ENCODE measurements at regions not wholly inside any gene's neighbourhood (a gene's known extent, or its start where the extent isn't known, plus 50 kb on each side); places are given as distances from the start of the nearest gene placed in this dataset.

DNA sequence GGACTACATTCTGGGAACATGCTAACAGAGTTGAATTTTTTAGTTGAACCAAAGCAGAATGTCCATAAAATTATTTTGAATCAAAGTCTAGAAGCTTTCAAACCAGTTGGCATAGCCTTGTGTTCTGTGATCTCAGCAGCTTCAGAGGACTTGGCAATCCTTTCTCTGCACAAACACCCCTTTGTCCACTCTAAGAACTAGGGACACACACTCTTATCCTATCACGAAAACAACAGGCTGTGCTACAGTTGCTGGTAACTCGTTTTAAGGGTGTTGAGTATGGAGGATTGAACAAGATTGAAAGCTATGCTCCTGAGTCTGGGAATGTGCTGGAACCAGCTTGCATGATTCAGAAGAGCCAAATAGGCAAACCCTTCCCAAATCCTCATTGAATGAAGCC, 76.4 kb upstream of the PRSS58 start:
- POLR2A ChIA-PET = no interaction called here
- H3K36me3 ChIP-seq (replicated peaks in 1 of 2; ENCODE audit: control insufficient read depth in 1 of 2, insufficient read depth in 2 of 2, low read length in 2 of 2) = no peaks in the 10 kb centered on the region
- no peak overlapping the region for H3K27ac ChIP-seq (ENCODE audit: extremely low read length, insufficient read depth, low read length)
- intact Hi-C loops (cut with micrococcal nuclease; ENCODE audit: unreplicated experiment) = no loop called here
- no peak overlapping the region for H3K4me2 ChIP-seq (ENCODE audit: low read depth, low read length)
- peaks cover 0 to 14% of the 10 kb centered on the region in 2 experiments; a peak in 2 of 5 replicates for H3K27me3 ChIP-seq (ENCODE audit: control insufficient read depth in 1 of 2, insufficient read depth in 2 of 2, low read length in 2 of 2)
- no TSS peak for BruUV-seq (replicated peaks)
- CTCF ChIA-PET (ENCODE audit: low intra/inter-chr PET ratio, low total read pairs) = no interaction called here
- in situ Hi-C loops (cut with HindIII; ENCODE audit: extremely low pct_ligation_motif_present, low pct_unique_long_range_greater_than_20kb) = no loop called here
- H3K9ac ChIP-seq (ENCODE audit: insufficient read depth, low read depth, low read length) = no peak overlapping the region
- ATAC-seq (no peak), DNase-seq (ENCODE audit: low spot score) (no peak), FAIRE-seq (no peak)
- H3K9me3 ChIP-seq (ENCODE audit: low read length) = no peaks in the 10 kb centered on the region
- no peaks in the 10 kb centered on the region for H4K20me1 ChIP-seq (ENCODE audit: insufficient read depth, low read length)
- H3K4me1 ChIP-seq (ENCODE audit: insufficient read depth, low read length) = no peaks in the 10 kb centered on the region
- WGBS (ENCODE audit: low lambda C conversion rate) = 0% methylated on average over 2 of the region's 2 CpGs
- no peaks in the 10 kb centered on the region for H3K79me2 ChIP-seq (ENCODE audit: insufficient read depth, low read length)
- H2AFZ ChIP-seq (ENCODE audit: low read length) = no peak overlapping the region
- no peak overlapping the region for H3K4me3 ChIP-seq (replicated peaks in 1 of 3; ENCODE audit: insufficient read depth in 1 of 3, low read depth in 2 of 3, low read length in 3 of 3)
- TF ChIP-seq ZFP41 (CRISPR knock-in tag; IDR thresholded peaks at IDR 0.05; ENCODE audit: borderline replicate concordance) = no peak

DNA sequence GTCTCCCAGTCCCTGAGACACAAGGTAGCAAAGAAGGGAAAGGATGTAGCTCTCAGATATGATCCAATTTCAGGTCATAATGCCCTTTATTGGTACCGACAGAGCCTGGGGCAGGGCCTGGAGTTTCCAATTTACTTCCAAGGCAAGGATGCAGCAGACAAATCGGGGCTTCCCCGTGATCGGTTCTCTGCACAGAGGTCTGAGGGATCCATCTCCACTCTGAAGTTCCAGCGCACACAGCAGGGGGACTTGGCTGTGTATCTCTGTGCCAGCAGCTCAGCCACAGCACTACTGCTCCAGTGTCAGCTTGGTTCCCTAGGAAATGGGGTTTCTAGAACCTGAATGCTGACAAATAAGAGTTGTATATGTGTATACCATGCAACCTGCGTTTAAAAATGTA, 74.6 kb upstream of the PRSS58 start:
- TF ChIP-seq TEAD2 (CRISPR knock-in tag; IDR thresholded peaks at IDR 0.05) = no peak
- no peak for TF ChIP-seq ZNF781 (CRISPR knock-in tag; IDR thresholded peaks at IDR 0.05; ENCODE audit: borderline replicate concordance, not compliant biosample characterization)
- TF ChIP-seq FOXC1 (CRISPR knock-in tag; IDR thresholded peaks at IDR 0.05; ENCODE audit: borderline replicate concordance) = no peak
- TF ChIP-seq, protein P1, sequence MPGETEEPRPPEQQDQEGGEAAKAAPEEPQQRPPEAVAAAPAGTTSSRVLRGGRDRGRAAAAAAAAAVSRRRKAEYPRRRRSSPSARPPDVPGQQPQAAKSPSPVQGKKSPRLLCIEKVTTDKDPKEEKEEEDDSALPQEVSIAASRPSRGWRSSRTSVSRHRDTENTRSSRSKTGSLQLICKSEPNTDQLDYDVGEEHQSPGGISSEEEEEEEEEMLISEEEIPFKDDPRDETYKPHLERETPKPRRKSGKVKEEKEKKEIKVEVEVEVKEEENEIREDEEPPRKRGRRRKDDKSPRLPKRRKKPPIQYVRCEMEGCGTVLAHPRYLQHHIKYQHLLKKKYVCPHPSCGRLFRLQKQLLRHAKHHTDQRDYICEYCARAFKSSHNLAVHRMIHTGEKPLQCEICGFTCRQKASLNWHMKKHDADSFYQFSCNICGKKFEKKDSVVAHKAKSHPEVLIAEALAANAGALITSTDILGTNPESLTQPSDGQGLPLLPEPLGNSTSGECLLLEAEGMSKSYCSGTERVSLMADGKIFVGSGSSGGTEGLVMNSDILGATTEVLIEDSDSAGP (CRISPR knock-in tag; IDR thresholded peaks at IDR 0.05; ENCODE audit: borderline replicate concordance) = no peak
- no peak for TF ChIP-seq ZNF670 (CRISPR knock-in tag; IDR thresholded peaks at IDR 0.05; ENCODE audit: borderline replicate concordance)
- TF ChIP-seq, protein P2, sequence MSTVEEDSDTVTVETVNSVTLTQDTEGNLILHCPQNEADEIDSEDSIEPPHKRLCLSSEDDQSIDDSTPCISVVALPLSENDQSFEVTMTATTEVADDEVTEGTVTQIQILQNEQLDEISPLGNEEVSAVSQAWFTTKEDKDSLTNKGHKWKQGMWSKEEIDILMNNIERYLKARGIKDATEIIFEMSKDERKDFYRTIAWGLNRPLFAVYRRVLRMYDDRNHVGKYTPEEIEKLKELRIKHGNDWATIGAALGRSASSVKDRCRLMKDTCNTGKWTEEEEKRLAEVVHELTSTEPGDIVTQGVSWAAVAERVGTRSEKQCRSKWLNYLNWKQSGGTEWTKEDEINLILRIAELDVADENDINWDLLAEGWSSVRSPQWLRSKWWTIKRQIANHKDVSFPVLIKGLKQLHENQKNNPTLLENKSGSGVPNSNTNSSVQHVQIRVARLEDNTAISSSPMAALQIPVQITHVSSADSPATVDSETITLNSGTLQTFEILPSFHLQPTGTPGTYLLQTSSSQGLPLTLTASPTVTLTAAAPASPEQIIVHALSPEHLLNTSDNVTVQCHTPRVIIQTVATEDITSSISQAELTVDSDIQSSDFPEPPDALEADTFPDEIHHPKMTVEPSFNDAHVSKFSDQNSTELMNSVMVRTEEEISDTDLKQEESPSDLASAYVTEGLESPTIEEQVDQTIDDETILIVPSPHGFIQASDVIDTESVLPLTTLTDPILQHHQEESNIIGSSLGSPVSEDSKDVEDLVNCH (CRISPR knock-in tag; IDR thresholded peaks at IDR 0.05) = no peak
- no peak for TF ChIP-seq ZNF501 (CRISPR knock-in tag; IDR thresholded peaks at IDR 0.05)
- TF ChIP-seq RORA (CRISPR knock-in tag; IDR thresholded peaks at IDR 0.05) = no peak
- TF ChIP-seq ZNF263 (CRISPR knock-in tag; IDR thresholded peaks at IDR 0.05) = no peak
- TF ChIP-seq ZBTB3 (CRISPR knock-in tag; IDR thresholded peaks at IDR 0.05; ENCODE audit: borderline replicate concordance, low read depth) = no peak
- no peak for TF ChIP-seq ZMAT3 (CRISPR knock-in tag; conservative IDR thresholded peaks at IDR 0.05)
- TF ChIP-seq ZFP36L1 (CRISPR knock-in tag; IDR thresholded peaks at IDR 0.05) = no peak
- TF ChIP-seq ZFP41 (CRISPR knock-in tag; IDR thresholded peaks at IDR 0.05; ENCODE audit: borderline replicate concordance) = no peak
- Histone ChIP-seq H3K79me2 (ENCODE audit: insufficient read depth, low read length) (no peaks in the 10 kb centered on the region), H3K4me3 (replicated peaks in 1 of 3; ENCODE audit: insufficient read depth in 1 of 3, low read depth in 2 of 3, low read length in 3 of 3) (no peak overlapping the region), H3K4me1 (ENCODE audit: insufficient read depth, low read length) (no peaks in the 10 kb centered on the region), H3K9me3 (ENCODE audit: low read length) (no peaks in the 10 kb centered on the region), H3K27ac (ENCODE audit: extremely low read length, insufficient read depth, low read length) (no peak overlapping the region), H3K4me2 (ENCODE audit: low read depth, low read length) (no peak overlapping the region), H3K9ac (ENCODE audit: insufficient read depth, low read depth, low read length) (no peak overlapping the region), H4K20me1 (ENCODE audit: insufficient read depth, low read length) (no peaks in the 10 kb centered on the region), H2AFZ (ENCODE audit: low read length) (no peak overlapping the region), H3K36me3 (replicated peaks in 1 of 2; ENCODE audit: control insufficient read depth in 1 of 2, insufficient read depth in 2 of 2, low read length in 2 of 2) (no peaks in the 10 kb centered on the region), H3K27me3 (ENCODE audit: control insufficient read depth in 1 of 2, insufficient read depth in 2 of 2, low read length in 2 of 2) (peaks cover 0 to 10% of the 10 kb centered on the region in 2 experiments; a peak in 2 of 5 replicates)
- ChIA-PET CTCF (ENCODE audit: low intra/inter-chr PET ratio, low total read pairs) (no interaction called here), POLR2A (no interaction called here)
- BruUV-seq (replicated peaks) = no TSS peak
- in situ Hi-C loops (cut with HindIII; ENCODE audit: extremely low pct_ligation_motif_present, low pct_unique_long_range_greater_than_20kb) = no loop called here
- DNase-seq (ENCODE audit: low spot score) (no peak), ATAC-seq (no peak), FAIRE-seq (no peak)
- intact Hi-C loops (cut with micrococcal nuclease; ENCODE audit: unreplicated experiment) = no loop called here
- 0% methylated on average over 2 of the region's 6 CpGs for WGBS (ENCODE audit: low lambda C conversion rate)
